Heart right ventricle (tissue), 16 donors: ENCODE measurements at regions not wholly inside any gene's neighbourhood (a gene's known extent, or its start where the extent isn't known, plus 50 kb on each side); places are given as distances from the start of the nearest gene placed in this dataset.

ENCODE experiments used
- ATAC-seq, 8 donors: fragments of 200-7000 bp; cut with Tn5 transposase; one replicate each; pipeline ENCODE4 v1.9.1; 2020; ENCODE audit warnings: mild to moderate bottlenecking in 8 of 8, moderate library complexity in 8 of 8, moderate number of reproducible peaks in 1 of 8
- DNase-seq, 2 donors: peaks; one replicate each; pipeline ENCODE4 v3.0.0-alpha.2; 2020
- H3K27ac ChIP-seq, 10 donors: fragments of 200-600 bp; sonication (generic) in 2 of 10; one replicate each; pipeline versions ENCODE4 v1.5.0 to v1.8.0; 2020 to 2022; ENCODE audit warnings: mild to moderate bottlenecking in 3 of 10
- H3K27me3 ChIP-seq, 7 donors: fragments of 200-600 bp; one replicate each; pipeline ENCODE4 v1.8.0; 2021 to 2022; ENCODE audit warnings: mild to moderate bottlenecking in 2 of 7
- H3K36me3 ChIP-seq, 9 donors: fragments of 200-600 bp; sonication (generic) in 1 of 9; one replicate each; pipeline versions ENCODE4 v1.5.0 to v1.8.0; 2020 to 2022; ENCODE audit warnings: mild to moderate bottlenecking in 2 of 9
- H3K4me1 ChIP-seq, 9 donors: fragments of 200-600 bp; sonication (generic) in 1 of 9; one replicate each; pipeline versions ENCODE4 v1.5.0 to v1.8.0; 2020 to 2022; ENCODE audit warnings: mild to moderate bottlenecking in 4 of 9
- H3K4me3 ChIP-seq, 10 donors: fragments of 200-600 bp; sonication (generic) in 2 of 10; one replicate each; pipeline versions ENCODE4 v1.5.0 to v1.8.0; 2020 to 2022; ENCODE audit warnings: mild to moderate bottlenecking in 7 of 10, moderate library complexity in 2 of 10
- H3K9me3 ChIP-seq, 11 donors: fragments of 200-600 bp in 10 of 11; sonication (generic) in 2 of 11; one replicate each; pipeline versions ENCODE4 v1.5.0 to v1.8.0; 2013 to 2022; ENCODE audit warnings: mild to moderate bottlenecking in 2 of 11, control low read depth in 1 of 11, moderate library complexity in 1 of 11
- WGBS, 2 donors: extraction: QIAGEN DNeasy Blood & Tissue Kit; methylation state at CpG; one replicate each; pipeline ENCODE4 v1.1.7; 2013; ENCODE audit warnings: inconsistent platforms in 1 of 2; 5-methylcytosine and 5-hydroxymethylcytosine counted together
- intact Hi-C, 10 donors: fragments of 100-400 bp; cut with DNase I; formaldehyde crosslinking; loops; one replicate each; pipeline versions ENCODE4 v1.11.1 to v1.14.2; 2022
- TF ChIP-seq, protein P1 (sequence below), 9 donors: fragments of 200-600 bp; sonication (generic) in 2 of 9; IDR thresholded peaks; one replicate each; pipeline versions ENCODE4 v1.5.0 to v1.8.0; 2021 to 2022; ENCODE audit warnings: antibody characterized with exemption in 9 of 9, mild to moderate bottlenecking in 5 of 9, moderate library complexity in 1 of 9
- donor health status: Arrhythmogenic right ventricular cardiomyopathy.
- donor health status: ischemic (EF 13 %, LVEDD 7.1; RV severe dilation, severe dysfunction).
- donor health status: healthy with polysubstance abuse.
- donor health status: DM: no; HTN: yes; CAD: no.
- donor health status: DM: no; HTN: no; CAD: no.
- donor health status: ischemic (EF 25% LVEDD 6.9; RV normal size, moderate dysfunction).
- donor health status: ischemic (EF 25% LVEDD 5.7; RV mildly dilated, moderate dysfunction).
- donor health status: healthy.
- donor health status: DM: yes; HTN: yes; CAD: no.
- donor health status: Ischemic cardiomyopathy.
- donor health status: ischemic (EF 35%, LVEDD 5.7; RV mildly dilated, moderate dysfunction).
- donor health status: nonischemic (EF 11% LVEDD 7.7; RV severe dilation, severe dysfunction).
- donor health status: DM: yes; HTN: yes; CAD: no.
- donor health status: PGD.
- donor health status: ischemic (EF 29% LVEDD 5.4; RV normal size, mild dysfunction).
- donor health status: nonischemic (EF 23%, LVEDD 6.1; RV moderate dilation, normal function).

DNA sequence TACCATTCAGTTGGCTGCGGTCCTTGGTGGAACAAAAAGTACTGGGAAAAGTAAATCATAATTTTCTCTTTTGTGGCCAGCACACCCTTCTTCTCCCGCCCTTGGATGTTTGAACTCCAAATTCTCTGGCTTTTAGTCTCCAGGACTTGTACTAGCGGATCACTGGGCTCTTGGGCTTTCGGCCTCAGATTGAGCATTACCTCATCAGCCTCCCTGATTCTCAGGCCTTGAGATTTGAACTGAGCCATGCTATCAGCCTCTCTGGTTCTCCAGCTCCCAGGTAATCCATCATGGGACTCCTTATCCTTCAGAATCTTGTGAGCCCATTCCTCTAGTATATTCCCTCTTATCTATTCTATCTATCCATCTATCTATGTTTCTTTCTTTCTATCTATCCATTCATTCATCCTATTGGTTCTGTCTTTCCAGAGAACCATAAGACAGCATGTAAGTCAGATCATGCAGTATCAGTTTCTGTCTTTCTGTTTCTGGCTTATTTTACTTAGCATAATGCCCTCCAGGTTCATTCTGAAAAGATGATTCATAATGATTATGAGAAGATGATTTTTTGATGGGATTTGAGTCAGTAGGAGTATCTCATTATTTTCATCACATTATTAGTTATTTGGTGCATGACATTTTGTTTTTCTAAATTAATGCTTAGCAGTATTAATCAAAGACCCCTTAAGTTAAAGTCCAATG lies 814.9 kb downstream of the LRFN5 start:
- intact Hi-C loops: no loop called here
- TF ChIP-seq, protein P1, sequence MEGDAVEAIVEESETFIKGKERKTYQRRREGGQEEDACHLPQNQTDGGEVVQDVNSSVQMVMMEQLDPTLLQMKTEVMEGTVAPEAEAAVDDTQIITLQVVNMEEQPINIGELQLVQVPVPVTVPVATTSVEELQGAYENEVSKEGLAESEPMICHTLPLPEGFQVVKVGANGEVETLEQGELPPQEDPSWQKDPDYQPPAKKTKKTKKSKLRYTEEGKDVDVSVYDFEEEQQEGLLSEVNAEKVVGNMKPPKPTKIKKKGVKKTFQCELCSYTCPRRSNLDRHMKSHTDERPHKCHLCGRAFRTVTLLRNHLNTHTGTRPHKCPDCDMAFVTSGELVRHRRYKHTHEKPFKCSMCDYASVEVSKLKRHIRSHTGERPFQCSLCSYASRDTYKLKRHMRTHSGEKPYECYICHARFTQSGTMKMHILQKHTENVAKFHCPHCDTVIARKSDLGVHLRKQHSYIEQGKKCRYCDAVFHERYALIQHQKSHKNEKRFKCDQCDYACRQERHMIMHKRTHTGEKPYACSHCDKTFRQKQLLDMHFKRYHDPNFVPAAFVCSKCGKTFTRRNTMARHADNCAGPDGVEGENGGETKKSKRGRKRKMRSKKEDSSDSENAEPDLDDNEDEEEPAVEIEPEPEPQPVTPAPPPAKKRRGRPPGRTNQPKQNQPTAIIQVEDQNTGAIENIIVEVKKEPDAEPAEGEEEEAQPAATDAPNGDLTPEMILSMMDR (IDR thresholded peaks at IDR 0.05): no peak
- DNase-seq (no peak), ATAC-seq (no peak)
- Histone ChIP-seq H3K27ac (no peak overlapping the region), H3K4me1 (no peaks in the 10 kb centered on the region), H3K9me3 (no peaks in the 10 kb centered on the region), H3K36me3 (no peaks in the 10 kb centered on the region), H3K27me3 (no peaks in the 10 kb centered on the region), H3K4me3 (no peak overlapping the region)
- WGBS, 2 donors: 85 to 89% methylated on average over 4 of the region's 4 CpGs

DNA sequence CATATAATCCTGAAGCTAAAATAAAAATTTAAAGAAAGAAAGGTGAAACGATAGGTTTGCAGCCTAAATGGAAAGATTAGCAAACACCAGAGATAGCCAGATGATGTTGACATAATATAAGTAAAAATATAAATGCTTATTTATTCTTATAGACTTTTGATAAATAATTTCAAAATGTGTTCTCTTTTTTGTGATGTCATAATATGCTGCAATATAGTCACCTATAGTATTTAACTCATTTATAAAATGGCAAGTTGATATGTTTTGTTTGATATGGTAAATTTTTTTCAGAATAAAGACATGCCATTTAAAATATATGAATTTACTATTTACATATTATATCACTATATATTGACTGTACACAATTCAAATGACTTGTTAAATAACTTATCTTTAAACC lies 813.4 kb downstream of the LRFN5 start:
- Histone ChIP-seq H3K36me3 (no peaks in the 10 kb centered on the region), H3K27ac (no peak overlapping the region), H3K4me1 (no peaks in the 10 kb centered on the region), H3K27me3 (no peaks in the 10 kb centered on the region), H3K9me3 (no peaks in the 10 kb centered on the region), H3K4me3 (no peak overlapping the region)
- DNase-seq (no peak), ATAC-seq (no peak)
- TF ChIP-seq, protein P1 (IDR thresholded peaks at IDR 0.05): no peak
- intact Hi-C loops: no loop called here
- WGBS, 2 donors: 84 to 95% methylated on average over 1 of the region's 1 CpG

DNA sequence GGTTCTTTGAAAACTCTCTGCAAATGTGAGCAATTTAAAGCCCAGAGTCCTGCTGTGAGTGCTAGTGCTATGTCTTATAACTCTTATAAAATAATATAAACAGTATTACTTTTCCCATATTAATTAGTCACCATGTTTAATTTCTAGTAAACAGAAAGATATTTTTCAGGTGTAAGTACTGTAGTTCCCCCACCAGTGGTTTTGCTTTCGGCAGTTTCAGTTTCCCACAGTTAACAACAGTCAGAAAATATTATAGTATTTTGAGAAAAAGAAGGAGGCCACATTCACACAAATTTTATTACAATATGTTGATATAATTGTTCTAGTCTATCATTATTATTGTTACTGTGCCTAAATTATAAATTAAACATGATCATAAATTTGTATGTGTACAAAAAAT lies 800.5 kb downstream of the LRFN5 start:
- Histone ChIP-seq H3K36me3 (no peaks in the 10 kb centered on the region), H3K9me3 (peaks cover 0 to 7% (median 0%) of the 10 kb centered on the region in 11 donors), H3K27ac (no peak overlapping the region), H3K4me1 (no peaks in the 10 kb centered on the region), H3K4me3 (no peak overlapping the region), H3K27me3 (no peaks in the 10 kb centered on the region)
- intact Hi-C loops: no loop called here
- TF ChIP-seq, protein P1 (IDR thresholded peaks at IDR 0.05): no peak
- ATAC-seq (no peak), DNase-seq (no peak)
- WGBS, 2 donors: 89 to 90% methylated on average over 1 of the region's 1 CpG

DNA sequence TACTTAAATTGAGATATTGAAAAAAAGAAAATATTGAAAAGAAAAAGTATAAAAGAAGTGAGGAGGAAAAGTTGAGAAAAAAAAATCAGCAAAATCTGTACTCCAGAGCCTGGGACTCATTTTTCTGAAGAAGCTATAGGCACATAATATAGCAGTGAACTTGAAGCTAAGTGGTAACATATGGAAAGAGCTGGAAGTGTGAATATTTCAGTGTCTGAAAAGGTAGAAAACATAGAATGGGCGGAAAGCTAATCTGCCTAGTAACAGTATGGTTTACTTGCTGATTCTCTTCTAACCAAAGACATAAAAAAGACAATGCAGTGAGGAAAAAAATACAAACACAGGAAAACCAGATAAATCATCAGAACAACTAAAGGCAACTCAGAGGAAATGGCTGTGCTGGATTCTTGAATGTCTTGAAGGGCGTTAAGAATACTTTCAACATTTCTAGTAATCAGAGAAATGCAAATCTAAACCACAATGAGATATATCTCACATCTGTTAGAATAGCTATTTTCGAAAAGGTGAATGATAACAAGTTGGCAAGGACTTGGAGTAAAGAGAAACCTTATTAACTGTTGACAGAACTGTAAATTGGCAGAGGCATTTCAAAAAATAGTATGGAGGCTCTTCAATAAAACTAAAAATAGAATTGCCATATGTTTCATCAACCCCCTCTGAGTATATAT lies 784.6 kb downstream of the LRFN5 start:
- WGBS, 2 donors: 51 to 54% methylated on average over 3 of the region's 3 CpGs
- DNase-seq (no peak), ATAC-seq (no peak)
- intact Hi-C loops: no loop called here
- Histone ChIP-seq H3K9me3 (no peaks in the 10 kb centered on the region), H3K4me1 (no peaks in the 10 kb centered on the region), H3K27ac (no peak overlapping the region), H3K4me3 (no peak overlapping the region), H3K36me3 (no peaks in the 10 kb centered on the region), H3K27me3 (no peaks in the 10 kb centered on the region)
- TF ChIP-seq, protein P1 (IDR thresholded peaks at IDR 0.05): no peak
